Endodermal cell (in vitro differentiated cells): ENCODE measurements at regions not wholly inside any gene's neighbourhood (a gene's known extent, or its start where the extent isn't known, plus 50 kb on each side); places are given as distances from the start of the nearest gene placed in this dataset.

ENCODE experiments used
- DNase-seq: peaks from one replicate; pipeline ENCODE4 v3.0.0-alpha.2; 2017
- H3K27ac ChIP-seq: 2 replicates; pipeline ENCODE4 v1.5.1; 2013; ENCODE audit warnings: mild to moderate bottlenecking, low read depth, low read length, moderate library complexity
- H3K27me3 ChIP-seq: 2 replicates; pipeline ENCODE4 v1.6.1; 2013; ENCODE audit warnings: mild to moderate bottlenecking, low read length, moderate library complexity; ENCODE audit not compliant: insufficient read depth, control insufficient read depth, poor library complexity, severe bottlenecking
- H3K36me3 ChIP-seq: 2 replicates; pipeline ENCODE4 v1.7.0; 2013; ENCODE audit warnings: mild to moderate bottlenecking, low read length, moderate library complexity; ENCODE audit not compliant: control insufficient read depth, insufficient read depth
- H3K4me1 ChIP-seq: one replicate; pipeline ENCODE4 v1.7.0; 2013; ENCODE audit warnings: low read length; ENCODE audit not compliant: control insufficient read depth, insufficient read depth
- H3K4me3 ChIP-seq: 2 replicates; pipeline ENCODE4 v1.5.1; 2013; ENCODE audit warnings: mild to moderate bottlenecking, low read length, moderate library complexity
- H3K9ac ChIP-seq: 2 replicates; pipeline ENCODE4 v1.6.1; 2013; ENCODE audit warnings: mild to moderate bottlenecking, low read length, moderate library complexity; ENCODE audit not compliant: poor library complexity, severe bottlenecking; ENCODE audit errors: extremely low read depth
- H3K9me3 ChIP-seq: 2 replicates; pipeline ENCODE4 v1.6.1; 2013; ENCODE audit warnings: mild to moderate bottlenecking, low read length, moderate library complexity; ENCODE audit not compliant: control insufficient read depth
- H3K27ac Mint-ChIP-seq: 2 replicates; pipeline ENCODE4 v1.8.0; 2020; ENCODE audit warnings: mixed read lengths
- H3K27me3 Mint-ChIP-seq: 2 replicates; pipeline ENCODE4 v1.8.0; 2021; ENCODE audit warnings: mild to moderate bottlenecking, mixed read lengths; ENCODE audit not compliant: insufficient read depth
- H3K36me3 Mint-ChIP-seq: 2 replicates; pipeline ENCODE4 v1.8.0; 2020; ENCODE audit warnings: low read depth, mixed read lengths
- H3K4me1 Mint-ChIP-seq: 2 replicates; pipeline ENCODE4 v1.8.0; 2020; ENCODE audit warnings: mixed read lengths
- H3K4me3 Mint-ChIP-seq: 2 replicates; pipeline ENCODE4 v1.8.0; 2020; ENCODE audit warnings: mild to moderate bottlenecking, moderate library complexity, mixed read lengths
- H3K9me3 Mint-ChIP-seq: 2 replicates; pipeline ENCODE4 v1.8.0; 2020; ENCODE audit warnings: mild to moderate bottlenecking, mixed read lengths
- WGBS, 2 experiments: methylation state at CpG; one replicate each; pipeline versions ENCODE4 v1.1.5 to v1.1.7; 2013; ENCODE audit warnings: missing lambda C conversion rate in 2 of 2, mixed read lengths in 1 of 2; ENCODE audit not compliant: insufficient coverage in 1 of 2, insufficient read length in 1 of 2; 5-methylcytosine and 5-hydroxymethylcytosine counted together
- TF ChIP-seq, protein P1 (sequence below): fragments of 200-600 bp; sonication (generic); conservative IDR thresholded peaks from 2 replicates; pipeline ENCODE4 v1.5.0; 2021; ENCODE audit warnings: antibody characterized with exemption, mild to moderate bottlenecking

DNA sequence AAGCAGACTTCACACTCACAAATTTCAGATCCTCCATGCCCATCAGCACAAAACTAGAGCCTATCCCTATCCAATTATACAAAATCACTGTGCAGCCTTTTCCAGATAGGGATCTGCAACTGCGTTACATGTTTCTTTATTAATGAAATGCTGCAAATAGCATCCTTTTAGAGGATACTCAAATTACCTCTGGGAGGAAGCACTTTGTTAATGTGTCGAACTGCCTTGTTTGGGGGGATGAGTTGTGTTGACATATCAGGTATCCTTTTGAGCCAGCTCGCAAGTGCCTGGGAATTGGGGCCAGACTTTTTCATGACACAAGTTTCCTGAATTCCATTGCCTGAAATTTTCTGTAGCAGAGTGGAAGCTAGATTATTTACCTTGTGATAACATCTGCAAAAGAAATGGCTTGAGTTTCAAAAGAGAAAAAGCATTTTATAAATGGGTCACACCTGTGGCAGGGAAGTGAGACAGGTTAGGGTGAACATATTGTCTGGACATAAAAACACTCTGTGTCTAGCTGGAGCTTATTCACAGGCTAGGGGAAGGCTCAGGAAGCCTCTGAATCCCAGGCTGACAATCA lies 299.1 kb upstream of the MTNR1B start:
- Histone ChIP-seq H3K9me3 (no peaks in the 10 kb centered on the region), H3K27ac (no peak overlapping the region), H3K9ac (no peak overlapping the region), H3K4me3 (no peak overlapping the region), H3K36me3 (no peaks in the 10 kb centered on the region), H3K27me3 (no peaks in the 10 kb centered on the region), H3K4me1 (no peaks in the 10 kb centered on the region)
- Mint-ChIP-seq H3K4me3 (no peak overlapping the region), H3K36me3 (no peaks in the 10 kb centered on the region), H3K4me1 (peaks cover 3% of the 10 kb centered on the region), H3K9me3 (no peaks in the 10 kb centered on the region), H3K27ac (no peak overlapping the region), H3K27me3 (no peaks in the 10 kb centered on the region)
- WGBS, 2 experiments: 80 to 90% methylated on average over 1 to 3 of the region's 3 CpGs
- no peak for DNase-seq
- TF ChIP-seq, protein P1, sequence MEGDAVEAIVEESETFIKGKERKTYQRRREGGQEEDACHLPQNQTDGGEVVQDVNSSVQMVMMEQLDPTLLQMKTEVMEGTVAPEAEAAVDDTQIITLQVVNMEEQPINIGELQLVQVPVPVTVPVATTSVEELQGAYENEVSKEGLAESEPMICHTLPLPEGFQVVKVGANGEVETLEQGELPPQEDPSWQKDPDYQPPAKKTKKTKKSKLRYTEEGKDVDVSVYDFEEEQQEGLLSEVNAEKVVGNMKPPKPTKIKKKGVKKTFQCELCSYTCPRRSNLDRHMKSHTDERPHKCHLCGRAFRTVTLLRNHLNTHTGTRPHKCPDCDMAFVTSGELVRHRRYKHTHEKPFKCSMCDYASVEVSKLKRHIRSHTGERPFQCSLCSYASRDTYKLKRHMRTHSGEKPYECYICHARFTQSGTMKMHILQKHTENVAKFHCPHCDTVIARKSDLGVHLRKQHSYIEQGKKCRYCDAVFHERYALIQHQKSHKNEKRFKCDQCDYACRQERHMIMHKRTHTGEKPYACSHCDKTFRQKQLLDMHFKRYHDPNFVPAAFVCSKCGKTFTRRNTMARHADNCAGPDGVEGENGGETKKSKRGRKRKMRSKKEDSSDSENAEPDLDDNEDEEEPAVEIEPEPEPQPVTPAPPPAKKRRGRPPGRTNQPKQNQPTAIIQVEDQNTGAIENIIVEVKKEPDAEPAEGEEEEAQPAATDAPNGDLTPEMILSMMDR: no peak

DNA sequence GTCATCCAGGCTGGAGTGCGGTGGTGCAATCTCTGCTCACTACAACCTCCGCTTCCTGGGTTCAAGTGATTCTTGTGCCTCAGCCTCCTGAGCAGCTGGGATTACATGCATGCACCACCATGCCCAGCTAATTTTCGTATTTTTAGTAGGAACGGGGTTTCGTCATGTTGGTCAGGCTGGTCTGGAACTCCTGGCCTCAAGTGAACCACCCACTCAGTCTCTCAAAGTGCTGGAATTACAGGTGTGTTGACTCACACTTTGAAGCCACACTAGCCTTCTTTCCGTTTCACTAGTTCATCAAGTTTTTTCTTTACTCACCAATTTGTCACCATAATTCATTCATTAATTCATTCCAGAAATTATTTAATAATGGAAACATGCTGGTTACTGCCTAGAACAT lies 298.4 kb upstream of the MTNR1B start:
- H3K9ac ChIP-seq: no peak overlapping the region
- no peaks in the 10 kb centered on the region for H3K4me1 ChIP-seq
- TF ChIP-seq, protein P1: no peak
- H3K9me3 ChIP-seq: no peaks in the 10 kb centered on the region
- no peak overlapping the region for H3K4me3 Mint-ChIP-seq
- no peaks in the 10 kb centered on the region for H3K36me3 Mint-ChIP-seq
- no peak overlapping the region for H3K27ac Mint-ChIP-seq
- H3K9me3 Mint-ChIP-seq: no peaks in the 10 kb centered on the region
- H3K36me3 ChIP-seq: no peaks in the 10 kb centered on the region
- no peaks in the 10 kb centered on the region for H3K27me3 ChIP-seq
- H3K27ac ChIP-seq: no peak overlapping the region
- 95% methylated on average over 6 of the region's 6 CpGs for WGBS, 2 experiments
- H3K4me3 ChIP-seq: no peak overlapping the region
- no peaks in the 10 kb centered on the region for H3K27me3 Mint-ChIP-seq
- DNase-seq: no peak
- peaks cover 3% of the 10 kb centered on the region for H3K4me1 Mint-ChIP-seq

DNA sequence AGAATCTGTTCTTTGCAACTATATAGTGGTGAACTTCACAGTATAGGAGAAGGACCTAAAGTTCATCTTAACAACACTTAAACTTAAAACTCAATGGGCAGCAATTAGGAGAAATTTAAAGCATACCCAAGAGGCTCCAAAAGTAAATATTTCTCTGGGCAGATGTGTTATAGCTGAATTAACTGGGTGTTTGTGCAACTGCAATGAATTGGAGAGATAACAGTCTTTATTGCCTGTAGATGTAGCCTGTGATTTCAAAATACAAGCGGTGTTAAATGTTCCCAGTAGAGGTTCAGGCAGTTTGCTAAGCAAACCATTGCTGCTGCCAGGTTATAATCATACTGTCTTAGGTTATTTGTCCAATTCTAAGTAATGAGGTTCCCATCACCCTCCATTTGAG lies 294.1 kb upstream of the MTNR1B start:
- H3K9me3 ChIP-seq: no peaks in the 10 kb centered on the region
- no peak overlapping the region for H3K27ac Mint-ChIP-seq
- no peak overlapping the region for H3K4me3 Mint-ChIP-seq
- no peaks in the 10 kb centered on the region for H3K4me1 ChIP-seq
- no peak overlapping the region for H3K27ac ChIP-seq
- H3K27me3 Mint-ChIP-seq: no peaks in the 10 kb centered on the region
- WGBS, 2 experiments: 96 to 100% methylated on average over 1 of the region's 1 CpG
- no peaks in the 10 kb centered on the region for H3K27me3 ChIP-seq
- no peaks in the 10 kb centered on the region for H3K4me1 Mint-ChIP-seq
- H3K36me3 ChIP-seq: no peaks in the 10 kb centered on the region
- no peak overlapping the region for H3K9ac ChIP-seq
- DNase-seq: no peak
- TF ChIP-seq, protein P1: no peak
- no peaks in the 10 kb centered on the region for H3K9me3 Mint-ChIP-seq
- H3K36me3 Mint-ChIP-seq: peaks cover 2% of the 10 kb centered on the region
- H3K4me3 ChIP-seq: no peak overlapping the region
